ENCODE measurements at regions not wholly inside any gene's neighbourhood (a gene's known extent, or its start where the extent isn't known, plus 50 kb on each side); places are given as distances from the start of the nearest gene placed in this dataset.

- no peak for DNase-seq
These were observed 101.0 kb upstream of the NXT1 start for GRCh38 chr20:23249541-23249940.

- no peak for DNase-seq
These were observed 102.1 kb upstream of the NXT1 start for GRCh38 chr20:23248461-23248882.

- no peak for DNase-seq
These were observed 103.6 kb upstream of the NXT1 start for GRCh38 chr20:23246717-23247664.

- peak; percentile 23 for DNase-seq
These were observed 104.9 kb upstream of the NXT1 start for GRCh38 chr20:23245553-23246181.

- DNase-seq: no peak
These were observed 105.6 kb upstream of the NXT1 start for GRCh38 chr20:23244916-23245552.

DNA sequence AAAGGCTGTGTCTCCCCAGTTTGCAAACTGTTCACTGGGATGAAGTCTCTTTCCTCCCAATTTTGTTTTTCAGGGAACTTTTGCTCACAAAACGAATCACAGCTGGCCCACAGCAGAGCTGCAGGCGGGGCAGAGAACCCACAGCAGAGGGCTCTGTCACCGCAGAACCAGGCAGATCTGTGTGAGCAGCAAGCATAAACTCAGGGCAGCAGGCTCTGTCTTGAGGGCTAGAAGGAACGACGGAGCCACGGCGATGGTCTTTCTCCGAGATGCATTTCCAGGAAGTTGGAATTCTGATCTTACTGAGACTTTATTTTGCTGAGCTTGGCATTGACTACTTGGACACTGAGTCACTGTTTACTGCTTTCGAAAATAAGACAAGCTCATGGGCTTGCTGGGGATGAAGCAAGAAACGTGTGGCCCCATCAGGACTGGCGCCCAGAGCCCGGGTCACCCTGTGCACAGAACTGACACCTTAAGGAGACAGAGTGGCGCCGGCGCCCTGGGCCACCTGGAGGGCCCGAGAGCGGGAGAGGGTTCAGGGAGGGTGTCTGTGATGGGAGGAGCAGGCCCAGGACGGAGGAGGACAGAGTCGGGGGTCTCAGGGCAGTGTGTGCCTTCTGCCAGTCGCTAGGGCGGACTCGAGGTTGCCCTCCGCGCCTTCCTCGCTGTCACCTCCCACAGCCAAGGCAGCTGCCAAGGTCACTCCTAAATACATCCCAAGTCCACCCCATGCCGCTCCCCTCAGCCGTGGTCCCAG lies 106.3 kb upstream of the NXT1 start:
- no peak for DNase-seq

- no peak for DNase-seq
These were observed 106.8 kb upstream of the NXT1 start for GRCh38 chr20:23243791-23244155.

DNA sequence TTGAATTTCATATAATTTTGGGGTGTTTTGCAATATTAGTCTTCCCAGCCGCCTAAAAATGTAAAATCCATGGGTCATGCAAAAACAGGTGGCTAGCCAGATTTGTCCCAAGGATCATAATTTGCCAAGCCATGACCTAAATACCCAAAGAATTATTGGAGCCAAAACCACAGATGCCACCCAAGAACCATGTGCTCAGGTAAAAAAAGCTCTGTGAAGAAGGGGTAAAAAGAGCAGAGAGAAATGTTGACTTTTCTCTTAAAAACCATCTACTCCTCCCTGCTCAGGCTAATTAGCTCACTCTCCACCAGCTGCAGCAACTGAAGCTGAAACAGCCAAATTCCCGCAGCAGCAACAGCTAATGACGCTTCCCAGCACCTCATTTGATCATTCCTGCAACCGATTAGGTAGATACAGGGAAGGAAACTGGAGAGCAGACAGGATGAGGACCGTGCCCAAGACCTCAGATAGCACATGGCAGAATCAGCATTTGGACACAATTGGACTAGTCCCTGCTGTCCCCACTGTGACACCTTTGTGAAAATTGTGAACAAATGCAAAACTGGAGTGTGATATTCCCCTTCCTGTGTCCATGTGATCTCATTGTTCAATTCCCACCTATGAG lies 107.9 kb upstream of the NXT1 start:
- DNase-seq: no peak

- peak; percentile 27 for DNase-seq
These were observed 108.5 kb upstream of the NXT1 start for GRCh38 chr20:23242104-23242503.

DNA sequence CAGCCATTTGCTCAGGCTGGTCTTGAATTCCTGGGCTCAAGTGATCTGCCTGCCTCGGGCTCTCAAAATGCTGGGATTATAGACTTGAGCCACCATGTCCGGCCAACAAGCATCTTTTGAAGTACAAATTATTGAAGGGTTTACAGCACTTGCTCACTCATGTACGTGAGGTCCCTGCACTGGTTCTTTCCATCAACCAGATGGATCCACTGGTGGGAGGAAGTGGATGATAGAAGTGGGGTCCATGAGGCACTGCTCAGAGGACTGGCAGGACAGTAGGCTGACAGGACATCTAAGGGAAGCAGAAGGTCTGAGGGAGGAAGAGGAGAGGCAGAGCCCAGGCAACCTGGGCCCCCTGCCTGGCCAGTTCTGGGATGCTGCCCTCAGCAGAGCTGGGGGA lies 109.2 kb upstream of the NXT1 start:
- no peak for DNase-seq

GRCh38 chr20:23240519-23240918 lies 110.1 kb upstream of the NXT1 start:
- no peak for DNase-seq

GRCh38 chr20:23237201-23237600 lies 113.4 kb upstream of the NXT1 start:
- no peak for DNase-seq

GRCh38 chr20:23235173-23236027 lies 115.2 kb upstream of the NXT1 start:
- peak; percentile 87 for DNase-seq

GRCh38 chr20:23234311-23235078 lies 116.1 kb upstream of the NXT1 start:
- no peak for DNase-seq

DNA sequence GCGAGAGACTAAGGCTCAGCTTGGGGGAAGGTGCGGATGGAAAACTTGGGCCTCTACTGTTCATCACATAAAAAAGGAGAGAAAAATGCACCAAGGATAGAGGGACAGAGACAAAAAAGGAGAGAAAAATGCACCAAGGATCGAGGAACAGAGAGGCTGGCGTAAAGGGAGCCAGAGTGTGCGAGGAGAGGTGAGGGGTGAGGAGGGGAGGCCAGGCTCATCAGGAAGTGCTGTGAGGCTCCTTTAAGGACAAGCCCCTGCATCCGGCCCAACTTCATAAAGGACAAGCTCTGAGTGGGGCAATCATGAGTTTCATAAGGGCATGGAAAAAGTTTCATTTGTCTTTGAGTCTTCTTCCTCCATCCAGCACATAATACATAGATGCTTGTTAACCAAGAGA lies 117.2 kb upstream of the NXT1 start:
- DNase-seq: no peak

DNA sequence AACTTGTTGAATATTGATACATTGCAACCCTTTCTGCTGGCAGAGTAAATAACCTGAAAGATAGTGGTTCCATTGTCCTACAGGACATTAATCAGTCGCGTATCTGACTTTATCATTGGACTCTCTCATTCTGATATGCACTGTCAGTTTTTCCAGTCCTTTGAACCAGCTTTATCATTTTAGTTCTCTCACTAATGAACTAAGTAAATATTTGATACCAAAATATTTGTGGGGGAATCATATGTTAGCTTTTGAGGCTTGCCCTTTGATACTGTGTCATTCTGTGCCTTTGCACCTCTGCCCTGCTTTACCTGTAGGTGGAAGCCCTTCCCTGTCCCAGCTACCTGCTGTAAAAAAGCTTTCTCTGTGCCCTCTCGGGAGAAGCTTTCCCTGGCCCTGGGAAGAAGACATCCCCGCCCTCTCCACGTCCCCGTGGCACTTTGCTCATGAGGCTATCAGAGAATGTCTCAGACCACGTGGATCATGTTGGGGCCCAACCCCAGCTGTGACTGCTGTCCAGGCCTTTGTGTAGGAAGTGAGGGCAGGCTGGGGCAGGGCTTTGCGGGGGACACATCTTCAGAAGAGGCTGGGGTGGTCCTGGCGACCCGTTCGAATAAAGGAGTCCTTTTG lies 117.8 kb upstream of the NXT1 start:
- DNase-seq: no peak

DNA sequence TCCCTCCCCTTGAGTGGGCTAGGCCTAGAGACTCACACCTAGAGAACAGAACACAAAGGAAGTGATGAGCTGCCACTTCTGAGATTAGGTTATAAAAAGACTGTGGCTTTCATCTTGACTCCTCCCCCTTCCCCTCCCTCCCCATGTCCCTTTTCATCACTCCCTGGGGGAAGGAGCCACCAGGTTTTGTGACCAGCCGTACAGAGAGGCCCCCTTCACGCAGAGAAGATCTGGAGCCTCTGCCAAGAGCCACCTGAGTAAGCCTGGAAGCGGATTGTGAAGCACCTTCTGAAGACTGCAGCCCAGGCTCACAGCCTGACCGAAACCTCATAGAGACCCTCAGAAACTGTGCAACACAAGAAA lies 118.4 kb upstream of the NXT1 start:
- DNase-seq: no peak

DNA sequence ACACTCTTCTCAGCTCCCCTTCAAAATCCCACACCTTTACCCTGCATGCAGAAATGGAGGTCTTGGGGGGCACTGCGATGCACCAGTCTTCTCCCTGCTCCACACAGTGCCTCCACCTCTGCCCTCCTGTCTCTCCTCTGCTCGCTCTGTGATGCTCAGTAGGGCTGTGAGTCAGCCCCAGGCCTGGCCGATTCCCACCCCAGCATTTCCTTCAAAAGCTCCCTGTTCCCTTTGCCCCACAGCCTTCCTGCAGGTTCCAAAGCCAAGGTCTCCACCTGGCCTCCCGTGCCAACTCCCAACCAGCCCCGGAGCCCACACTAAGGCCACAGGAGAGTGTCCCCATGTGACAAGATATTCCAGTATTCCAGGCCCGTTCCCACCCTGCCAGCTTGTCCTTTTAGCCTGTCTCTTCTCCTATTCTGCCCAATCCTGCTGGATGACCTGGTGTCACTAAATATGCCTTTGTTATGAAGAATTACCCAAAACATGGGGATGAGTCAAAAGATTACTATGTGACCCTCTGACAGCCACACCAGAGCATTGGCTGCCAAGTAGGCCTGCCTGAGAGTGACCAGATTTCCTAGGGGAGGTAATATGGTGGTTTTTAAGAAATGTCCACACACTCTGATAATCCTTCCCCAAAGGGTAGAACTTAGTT lies 118.9 kb upstream of the NXT1 start:
- DNase-seq: no peak

DNA sequence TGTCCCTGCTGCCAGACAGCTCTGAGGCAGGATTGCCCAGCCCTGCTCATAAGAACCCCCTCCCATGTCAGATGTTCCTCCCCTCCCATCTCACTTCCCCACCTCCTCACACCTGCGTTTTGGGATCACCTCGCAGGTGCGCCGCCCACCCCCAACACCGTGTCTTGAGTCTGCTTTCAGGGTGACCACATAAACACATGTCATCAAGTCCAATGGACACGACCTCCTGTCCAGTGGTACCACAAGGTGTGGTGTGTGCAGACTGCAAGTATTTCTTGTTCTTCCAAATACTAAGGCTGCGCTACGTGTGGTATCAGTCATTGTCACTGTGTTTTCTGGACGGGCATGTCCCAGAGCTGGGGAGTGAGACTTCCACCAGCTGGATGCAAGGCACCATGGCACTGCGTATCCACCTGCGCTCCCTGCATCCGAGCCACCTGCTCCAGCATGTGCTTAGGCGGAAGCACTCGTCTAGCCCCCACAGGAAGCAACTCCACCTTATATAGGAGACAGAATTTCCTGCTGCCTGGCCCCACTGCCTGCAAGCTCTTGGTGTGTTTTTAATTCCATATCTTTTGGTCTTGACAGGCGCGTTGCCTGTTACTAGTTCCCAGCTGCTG lies 119.7 kb upstream of the NXT1 start:
- no peak for DNase-seq
